Kidney epithelial cell (primary cell): ENCODE measurements at regions not wholly inside any gene's neighbourhood (a gene's known extent, or its start where the extent isn't known, plus 50 kb on each side); places are given as distances from the start of the nearest gene placed in this dataset.
"Not testable (repeated sequence)": the region's sequence is repeated elsewhere in the genome, so short reads cannot be mapped to it uniquely, and the experiment has no call there.

Experiments used
- DNase-seq: peaks from one replicate; pipeline ENCODE4 v3.0.0-alpha.2; 2010; ENCODE audit warnings: low read depth
- H3K27me3 ChIP-seq: 2 replicates; pipeline ENCODE4 v1.6.0; 2011; ENCODE audit warnings: low read length; ENCODE audit not compliant: control insufficient read depth, insufficient read depth
- H3K36me3 ChIP-seq: 2 replicates; pipeline ENCODE4 v1.5.1; 2011; ENCODE audit warnings: low read length; ENCODE audit not compliant: control insufficient read depth, insufficient read depth
- H3K4me3 ChIP-seq: 2 replicates; pipeline ENCODE4 v1.5.1; 2011; ENCODE audit warnings: low read depth, mild to moderate bottlenecking, control low read depth, low read length
- CTCF ChIP-seq: IDR thresholded peaks from 2 replicates; pipeline ENCODE4 v1.5.1; 2011; ENCODE audit warnings: mild to moderate bottlenecking, moderate library complexity, low read length, control low read depth, inconsistent platforms; ENCODE audit not compliant: insufficient read depth, poor library complexity, severe bottlenecking

GRCh38 chr1:73491621-73492020 lies 706.4 kb downstream of the LRRIQ3 start:
- DNase-seq, result no peak
- no peaks in the 10 kb centered on the region for H3K27me3 ChIP-seq
- H3K36me3 ChIP-seq, result no peaks in the 10 kb centered on the region
- no peak for TF ChIP-seq CTCF
- no peak overlapping the region for H3K4me3 ChIP-seq

GRCh38 chr1:73475316-73475870 lies 722.6 kb downstream of the LRRIQ3 start:
- TF ChIP-seq CTCF, result no peak
- no peaks in the 10 kb centered on the region for H3K27me3 ChIP-seq
- no peak for DNase-seq
- no peak overlapping the region for H3K4me3 ChIP-seq
- no peaks in the 10 kb centered on the region for H3K36me3 ChIP-seq

GRCh38 chr1:73472810-73473209 lies 725.2 kb downstream of the LRRIQ3 start:
- H3K36me3 ChIP-seq, result no peaks in the 10 kb centered on the region
- no peak for DNase-seq
- H3K27me3 ChIP-seq, result no peaks in the 10 kb centered on the region
- no peak overlapping the region for H3K4me3 ChIP-seq
- TF ChIP-seq CTCF, result no peak

GRCh38 chr1:73467731-73468130 lies 730.2 kb downstream of the LRRIQ3 start:
- DNase-seq, result no peak
- no peak for TF ChIP-seq CTCF
- Histone ChIP-seq H3K27me3 (no peaks in the 10 kb centered on the region), H3K4me3 (no peak overlapping the region), H3K36me3 (no peaks in the 10 kb centered on the region)

- Histone ChIP-seq H3K36me3 (no peaks in the 10 kb centered on the region), H3K27me3 (no peaks in the 10 kb centered on the region), H3K4me3 (no peak overlapping the region)
- no peak for TF ChIP-seq CTCF
- DNase-seq, result no peak
Observed at GRCh38 chr1:73463873-73464272, 734.1 kb downstream of the LRRIQ3 start.

GRCh38 chr1:73452522-73452921 lies 745.5 kb downstream of the LRRIQ3 start:
- Histone ChIP-seq H3K4me3 (no peak overlapping the region), H3K27me3 (no peaks in the 10 kb centered on the region), H3K36me3 (no peaks in the 10 kb centered on the region)
- DNase-seq, result no peak
- TF ChIP-seq CTCF, result peak; percentile 17

GRCh38 chr1:73450668-73451067 lies 747.3 kb downstream of the LRRIQ3 start:
- not testable (repeated sequence) for H3K27me3 ChIP-seq, H3K36me3 ChIP-seq, H3K4me3 ChIP-seq, DNase-seq
